HG03108 (cell line): ENCODE measurements at regions not wholly inside any gene's neighbourhood (a gene's known extent, or its start where the extent isn't known, plus 50 kb on each side); places are given as distances from the start of the nearest gene placed in this dataset.
"Not testable (repeated sequence)": the region's sequence is repeated elsewhere in the genome, so short reads cannot be mapped to it uniquely, and the experiment has no call there.

Experiments used
- ATAC-seq: cut with Tn5 transposase; IDR thresholded peaks from one replicate; pipeline ENCODE4 v1.9.1; 2021; ENCODE audit warnings: moderate library complexity; ENCODE audit not compliant: unreplicated experiment

GRCh38 chr3:153640689-153641665 is 479.0 kb downstream of the RAP2B start:
- ATAC-seq: no peak

GRCh38 chr3:153642576-153642975 is 478.6 kb upstream of the ARHGEF26 start:
- ATAC-seq: not testable (repeated sequence)

- not testable (repeated sequence) for ATAC-seq
These were observed 477.7 kb upstream of the ARHGEF26 start for GRCh38 chr3:153643471-153643870.

- no peak for ATAC-seq
These were observed 471.8 kb upstream of the ARHGEF26 start for GRCh38 chr3:153649286-153649839.

GRCh38 chr3:153652076-153652475 is 469.1 kb upstream of the ARHGEF26 start:
- ATAC-seq: no peak

- no peak for ATAC-seq
These were observed 464.1 kb upstream of the ARHGEF26 start for GRCh38 chr3:153657046-153657445.

DNA sequence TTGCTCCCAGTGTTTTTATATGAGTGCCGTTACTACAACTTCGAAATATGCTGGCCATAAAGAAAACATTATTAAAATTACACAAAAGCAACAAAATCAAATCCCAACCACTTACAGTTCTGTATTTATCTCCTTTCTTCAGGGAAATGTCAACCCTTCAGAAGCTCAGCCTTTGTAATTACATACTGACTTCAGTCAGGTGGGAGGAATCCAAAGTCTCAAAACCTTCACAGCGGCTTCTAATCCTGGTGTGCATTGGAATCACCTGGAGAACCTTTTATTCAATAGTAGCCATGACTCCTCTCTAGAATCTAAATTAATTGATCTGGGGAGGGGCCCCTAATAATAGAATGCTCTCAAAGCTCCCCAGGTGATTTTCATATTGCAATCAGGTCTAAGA is 463.7 kb upstream of the ARHGEF26 start:
- ATAC-seq: no peak

DNA sequence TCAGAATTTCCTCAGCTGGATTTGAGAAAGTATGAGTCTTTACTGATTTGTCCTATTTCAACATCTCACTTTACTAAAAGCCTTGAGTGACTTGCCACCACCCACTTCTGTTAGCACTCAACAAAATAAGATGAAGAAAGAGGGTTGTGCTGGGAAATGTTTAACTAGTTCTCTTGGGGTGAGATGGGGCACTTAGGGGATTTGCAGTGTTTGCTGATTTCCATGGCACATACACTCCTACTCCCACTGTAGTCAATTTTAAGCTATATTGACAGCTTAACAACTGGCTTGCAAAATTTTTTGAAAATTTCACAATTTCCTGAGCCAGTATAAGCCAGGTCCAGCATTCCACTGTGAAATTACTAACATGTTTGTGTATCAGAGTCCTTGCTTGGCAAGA is 463.1 kb upstream of the ARHGEF26 start:
- no peak for ATAC-seq

- no peak for ATAC-seq
These were observed 454.0 kb upstream of the ARHGEF26 start for GRCh38 chr3:153666991-153667740.

DNA sequence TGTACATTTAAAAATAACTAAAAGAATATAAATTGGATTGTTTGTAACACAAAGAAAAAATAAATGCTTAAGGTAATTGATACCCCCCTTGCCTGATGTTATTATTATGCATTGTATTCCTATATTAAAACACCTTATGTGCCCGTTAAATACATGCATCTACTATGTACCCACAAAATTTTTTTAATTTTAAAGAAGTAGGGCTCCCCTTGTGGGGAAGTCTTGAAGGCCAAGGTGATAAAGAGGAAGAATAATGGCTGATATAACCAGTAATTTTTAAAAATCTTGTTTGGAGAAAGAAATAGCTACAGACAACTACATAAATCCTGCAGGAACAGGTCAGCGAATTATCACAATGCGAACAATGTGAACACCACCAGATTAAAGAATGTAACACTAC is 451.7 kb upstream of the ARHGEF26 start:
- ATAC-seq: no peak

DNA sequence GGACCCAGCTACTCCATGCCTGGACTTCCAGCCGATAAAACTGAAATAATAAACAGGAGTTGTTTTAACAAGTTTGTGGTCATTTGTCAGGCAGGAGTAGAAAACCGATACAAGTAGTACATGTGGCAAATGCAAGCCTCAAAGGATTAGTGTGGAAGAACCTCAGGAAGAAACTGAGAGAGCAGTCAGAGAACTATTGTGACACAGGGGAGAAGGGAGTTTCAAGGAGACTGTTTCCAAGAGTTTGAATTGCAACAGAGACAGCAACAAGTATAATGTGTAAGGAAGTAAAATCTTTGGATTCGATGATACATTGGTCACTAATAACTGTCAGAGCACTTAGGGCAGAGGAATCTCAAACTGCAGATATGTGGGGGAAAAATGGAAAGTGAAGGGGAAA is 450.6 kb upstream of the ARHGEF26 start:
- ATAC-seq: no peak

GRCh38 chr3:153673853-153674252 is 447.3 kb upstream of the ARHGEF26 start:
- no peak for ATAC-seq

- ATAC-seq: no peak
These were observed 441.5 kb upstream of the ARHGEF26 start for GRCh38 chr3:153679714-153680113.

DNA sequence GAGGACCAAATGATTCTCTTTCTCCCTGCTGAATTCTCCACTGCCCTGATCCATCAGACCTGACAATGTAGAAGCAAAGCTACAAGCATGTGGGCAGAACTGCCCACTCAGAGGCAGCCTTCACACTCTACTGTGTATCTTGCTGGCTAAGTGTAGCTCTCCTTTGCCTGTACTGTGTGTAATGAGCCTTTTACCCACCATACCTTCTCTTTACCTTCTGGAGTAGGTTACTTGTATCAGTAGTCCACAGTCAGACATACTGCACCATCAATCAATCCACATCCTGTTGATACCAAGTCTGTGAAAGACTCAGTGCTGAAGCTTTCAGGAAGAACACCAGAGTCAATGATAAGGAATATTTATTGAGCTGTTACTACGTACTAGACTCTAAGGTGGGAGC is 440.7 kb upstream of the ARHGEF26 start:
- no peak for ATAC-seq

DNA sequence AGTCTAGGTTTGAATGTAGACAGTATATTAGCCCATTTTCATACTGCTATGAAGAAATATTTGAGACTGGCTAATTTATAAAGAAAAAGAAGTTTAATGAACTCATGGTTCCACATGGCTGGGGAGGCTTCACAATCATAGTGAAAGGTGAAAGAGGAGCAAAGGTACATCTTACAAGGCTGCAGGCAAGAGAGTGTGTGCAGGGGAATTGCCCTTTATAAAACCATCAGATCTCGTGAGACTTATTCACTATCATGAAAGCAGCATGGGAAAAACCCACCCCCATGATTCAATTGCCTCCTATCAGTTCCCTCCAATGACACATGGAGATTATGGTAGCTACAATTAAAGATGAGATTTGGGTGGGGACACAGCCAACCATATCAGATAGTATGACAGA is 440.1 kb upstream of the ARHGEF26 start:
- ATAC-seq: no peak

DNA sequence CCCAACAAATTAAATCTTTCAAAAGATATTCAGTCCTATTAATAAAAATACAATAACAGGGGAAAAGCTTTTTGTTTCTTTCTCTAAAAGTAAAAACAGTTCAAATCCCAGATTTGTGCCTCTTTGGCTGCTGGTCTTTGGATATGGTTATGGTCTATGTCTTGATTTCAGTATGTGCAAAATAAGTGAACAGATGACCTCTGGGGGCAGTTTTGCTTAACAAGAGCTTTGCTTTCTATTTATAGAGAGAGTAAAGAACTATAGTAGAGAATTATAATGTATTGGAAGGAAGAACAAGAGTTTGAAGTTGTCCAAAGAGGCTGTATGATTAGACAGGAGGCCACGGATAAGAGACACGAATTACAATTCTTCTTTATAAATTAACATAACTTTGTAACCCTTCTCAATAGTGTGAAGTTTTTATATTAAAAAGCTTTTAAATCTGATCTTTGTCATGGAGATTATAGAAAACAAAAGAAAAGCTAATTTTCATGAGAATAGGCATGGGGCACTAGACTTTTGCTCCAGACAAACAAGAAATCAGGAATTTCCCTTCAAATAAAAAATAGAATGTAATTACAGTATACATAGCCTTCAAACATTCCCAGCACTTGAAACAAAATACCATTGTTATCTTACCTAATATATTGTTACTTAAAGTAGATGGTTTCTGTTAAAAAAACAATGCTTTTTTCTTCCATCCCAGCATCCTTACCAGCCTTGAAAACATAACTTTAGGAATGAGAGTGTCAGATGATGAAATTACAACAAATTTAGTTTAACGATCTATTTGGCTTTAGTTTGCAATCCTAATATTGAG is 432.7 kb upstream of the ARHGEF26 start:
- ATAC-seq: no peak

DNA sequence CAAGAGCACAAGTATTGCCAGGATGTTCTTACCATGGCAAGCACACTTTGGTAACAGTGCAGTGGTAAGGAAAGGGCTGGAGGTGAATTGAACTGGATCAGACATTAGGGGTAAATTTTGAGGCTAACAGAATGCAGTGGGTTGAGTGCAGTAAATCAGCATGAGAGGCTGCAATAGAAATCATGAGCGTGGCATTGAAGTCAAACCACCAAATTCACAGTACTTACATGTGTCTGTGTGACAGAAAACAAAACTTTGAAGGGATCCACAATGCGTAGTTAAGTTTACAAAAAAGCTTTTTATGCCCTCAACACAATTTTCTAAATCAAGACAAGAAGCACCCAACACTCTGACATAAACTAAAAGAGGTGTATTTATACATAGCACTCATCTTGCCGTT is 428.0 kb upstream of the ARHGEF26 start:
- no peak for ATAC-seq

GRCh38 chr3:153702106-153702505 is 419.1 kb upstream of the ARHGEF26 start:
- no peak for ATAC-seq

GRCh38 chr3:153704115-153704514 is 417.1 kb upstream of the ARHGEF26 start:
- ATAC-seq: no peak

- no peak for ATAC-seq
These were observed 414.5 kb upstream of the ARHGEF26 start for GRCh38 chr3:153706706-153707105.

DNA sequence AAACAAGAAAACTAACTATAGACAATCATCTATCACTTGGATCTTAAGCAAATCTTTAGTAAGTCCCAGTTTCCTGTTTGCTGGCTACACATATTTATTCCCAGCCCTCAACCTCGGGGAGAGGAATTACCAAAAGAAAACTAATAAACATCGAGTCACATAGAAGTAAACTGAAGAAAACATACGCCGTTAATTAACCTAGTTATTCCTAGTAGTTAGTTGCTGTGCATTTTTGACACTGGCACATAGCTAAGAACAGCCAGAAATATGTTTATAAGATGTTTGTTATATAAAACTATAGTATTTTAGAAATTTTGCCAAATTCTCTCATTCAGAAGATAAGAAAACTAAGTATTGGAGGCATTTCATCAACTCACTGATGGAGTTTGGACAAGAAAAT is 407.2 kb upstream of the ARHGEF26 start:
- ATAC-seq: no peak
